Activated T-cell treated with anti-CD3 and anti-CD28 coated beads, Interleukin-2, amount 50 U/mL, for 4 hours (primary cell): ENCODE measurements at regions not wholly inside any gene's neighbourhood (a gene's known extent, or its start where the extent isn't known, plus 50 kb on each side); places are given as distances from the start of the nearest gene placed in this dataset.

Experiments
- ATAC-seq, 2 donors: fragments of 200-7000 bp; cut with Tn5 transposase; one replicate each; pipeline ENCODE4 v1.10.0; 2021
- DNase-seq: peaks from one replicate; pipeline ENCODE4 v3.0.0-alpha.2; 2020
- H3K27me3 Mint-ChIP-seq: one replicate; pipeline ENCODE4 v1.8.0; 2021; ENCODE audit warnings: low read depth, mixed read lengths
- H3K36me3 Mint-ChIP-seq: one replicate; pipeline ENCODE4 v1.8.0; 2022; ENCODE audit warnings: mixed read lengths; ENCODE audit not compliant: insufficient read depth
- H3K4me1 Mint-ChIP-seq: one replicate; pipeline ENCODE4 v1.8.0; 2021; ENCODE audit warnings: low read depth, mixed read lengths
- H3K4me3 Mint-ChIP-seq: one replicate; pipeline ENCODE4 v1.8.0; 2021; ENCODE audit warnings: mild to moderate bottlenecking, moderate library complexity, mixed read lengths
- H3K9me3 Mint-ChIP-seq: one replicate; pipeline ENCODE4 v1.8.0; 2021; ENCODE audit warnings: mixed read lengths

- Mint-ChIP-seq H3K4me3 (no peak overlapping the region), H3K27me3 (peaks cover 5% of the 10 kb centered on the region), H3K4me1 (peaks cover 2% of the 10 kb centered on the region), H3K36me3 (no peaks in the 10 kb centered on the region), H3K9me3 (no peaks in the 10 kb centered on the region)
- ATAC-seq (no peak), DNase-seq (no peak)
Observed at GRCh38 chr7:35548291-35548690, 146.6 kb downstream of the HERPUD2 start.

GRCh38 chr7:35546691-35547429 lies 148.1 kb downstream of the HERPUD2 start:
- DNase-seq: no peak
- no peaks in the 10 kb centered on the region for H3K9me3 Mint-ChIP-seq
- no peak for ATAC-seq
- no peaks in the 10 kb centered on the region for H3K36me3 Mint-ChIP-seq
- H3K4me1 Mint-ChIP-seq: peaks cover 2% of the 10 kb centered on the region
- no peak overlapping the region for H3K4me3 Mint-ChIP-seq
- peaks cover 3% of the 10 kb centered on the region for H3K27me3 Mint-ChIP-seq

GRCh38 chr7:35545831-35546230 lies 149.1 kb downstream of the HERPUD2 start:
- no peaks in the 10 kb centered on the region for H3K9me3 Mint-ChIP-seq
- no peak for DNase-seq
- H3K4me1 Mint-ChIP-seq: peaks cover 2% of the 10 kb centered on the region
- no peak overlapping the region for H3K4me3 Mint-ChIP-seq
- ATAC-seq: no peak
- H3K36me3 Mint-ChIP-seq: no peaks in the 10 kb centered on the region
- H3K27me3 Mint-ChIP-seq: peaks cover 3% of the 10 kb centered on the region

- H3K36me3 Mint-ChIP-seq: no peaks in the 10 kb centered on the region
- no peak overlapping the region for H3K4me3 Mint-ChIP-seq
- peaks cover 3% of the 10 kb centered on the region for H3K27me3 Mint-ChIP-seq
- H3K4me1 Mint-ChIP-seq: peaks cover 2% of the 10 kb centered on the region
- no peaks in the 10 kb centered on the region for H3K9me3 Mint-ChIP-seq
- no peak for ATAC-seq
- no peak for DNase-seq
Observed at GRCh38 chr7:35544028-35544742, 150.8 kb downstream of the HERPUD2 start.

GRCh38 chr7:35537067-35538023 lies 157.6 kb downstream of the HERPUD2 start:
- H3K9me3 Mint-ChIP-seq: no peaks in the 10 kb centered on the region
- DNase-seq (peak; percentile 74), ATAC-seq (peak; percentile 99 to 100)
- H3K4me1 Mint-ChIP-seq: peaks cover 2% of the 10 kb centered on the region
- H3K27me3 Mint-ChIP-seq: peaks cover 17% of the 10 kb centered on the region
- H3K36me3 Mint-ChIP-seq: no peaks in the 10 kb centered on the region
- peak overlapping the region; percentile 78 for H3K4me3 Mint-ChIP-seq

- H3K36me3 Mint-ChIP-seq: no peaks in the 10 kb centered on the region
- H3K27me3 Mint-ChIP-seq: peaks cover 17% of the 10 kb centered on the region
- ATAC-seq: no peak
- H3K4me1 Mint-ChIP-seq: peaks cover 2% of the 10 kb centered on the region
- no peak for DNase-seq
- no peaks in the 10 kb centered on the region for H3K9me3 Mint-ChIP-seq
- peak overlapping the region; percentile 39 for H3K4me3 Mint-ChIP-seq
Observed at GRCh38 chr7:35536396-35536826, 158.5 kb downstream of the HERPUD2 start.

GRCh38 chr7:35533902-35534301 lies 161.0 kb downstream of the HERPUD2 start:
- Mint-ChIP-seq H3K27me3 (peaks cover 19% of the 10 kb centered on the region), H3K4me1 (peaks cover 2% of the 10 kb centered on the region), H3K36me3 (no peaks in the 10 kb centered on the region), H3K9me3 (no peaks in the 10 kb centered on the region), H3K4me3 (no peak overlapping the region)
- ATAC-seq (no peak), DNase-seq (no peak)

- H3K4me1 Mint-ChIP-seq: no peaks in the 10 kb centered on the region
- no peak overlapping the region for H3K4me3 Mint-ChIP-seq
- H3K27me3 Mint-ChIP-seq: peaks cover 14% of the 10 kb centered on the region
- DNase-seq (no peak), ATAC-seq (no peak)
- no peaks in the 10 kb centered on the region for H3K36me3 Mint-ChIP-seq
- H3K9me3 Mint-ChIP-seq: no peaks in the 10 kb centered on the region
Observed at GRCh38 chr7:35530124-35531109, 164.5 kb downstream of the HERPUD2 start.

GRCh38 chr7:35529713-35530112 lies 165.2 kb downstream of the HERPUD2 start:
- Mint-ChIP-seq H3K9me3 (no peaks in the 10 kb centered on the region), H3K4me3 (no peak overlapping the region), H3K27me3 (peaks cover 16% of the 10 kb centered on the region), H3K36me3 (no peaks in the 10 kb centered on the region), H3K4me1 (no peaks in the 10 kb centered on the region)
- no peak for DNase-seq
- ATAC-seq: no peak

- ATAC-seq (no peak), DNase-seq (no peak)
- Mint-ChIP-seq H3K9me3 (no peaks in the 10 kb centered on the region), H3K4me1 (no peaks in the 10 kb centered on the region), H3K27me3 (peaks cover 21% of the 10 kb centered on the region), H3K4me3 (no peak overlapping the region), H3K36me3 (no peaks in the 10 kb centered on the region)
Observed at GRCh38 chr7:35528381-35528977, 166.5 kb downstream of the HERPUD2 start.

- H3K4me3 Mint-ChIP-seq: no peak overlapping the region
- peaks cover 21% of the 10 kb centered on the region for H3K27me3 Mint-ChIP-seq
- ATAC-seq: no peak
Observed at GRCh38 chr7:35526645-35527044, 168.3 kb downstream of the HERPUD2 start.

GRCh38 chr7:35524112-35524804 lies 170.7 kb downstream of the HERPUD2 start:
- ATAC-seq (no peak), DNase-seq (no peak)
- peaks cover 24% of the 10 kb centered on the region for H3K27me3 Mint-ChIP-seq
- no peak overlapping the region for H3K4me3 Mint-ChIP-seq
- peaks cover 1% of the 10 kb centered on the region for H3K4me1 Mint-ChIP-seq
- H3K36me3 Mint-ChIP-seq: no peaks in the 10 kb centered on the region
- no peaks in the 10 kb centered on the region for H3K9me3 Mint-ChIP-seq

More at GRCh38 chr7:35526645-35527044, 168.3 kb downstream of the HERPUD2 start:
- H3K9me3 Mint-ChIP-seq: no peaks in the 10 kb centered on the region
- H3K4me1 Mint-ChIP-seq: no peaks in the 10 kb centered on the region
- DNase-seq: no peak
- H3K36me3 Mint-ChIP-seq: no peaks in the 10 kb centered on the region
